LNCaP clone FGC (cell line): ENCODE measurements at regions not wholly inside any gene's neighbourhood (a gene's known extent, or its start where the extent isn't known, plus 50 kb on each side); places are given as distances from the start of the nearest gene placed in this dataset.
A peak's percentile ranks its signal among the peaks of the same experiment; 100 is the strongest.
"Not testable (repeated sequence)": the region's sequence is repeated elsewhere in the genome, so short reads cannot be mapped to it uniquely, and the experiment has no call there.

Source experiments
- DNase-seq: peaks from one replicate; pipeline ENCODE4 v3.0.0-alpha.2; 2011; ENCODE audit warnings: low read depth
- H3K4me3 ChIP-seq: 2 replicates; pipeline ENCODE4 v1.5.1; 2011; ENCODE audit warnings: mild to moderate bottlenecking, low read depth, low read length, control low read depth
- TF ChIP-seq, protein P1 (sequence below): IDR thresholded peaks from 2 replicates; pipeline ENCODE4 v1.5.1; 2012; ENCODE audit warnings: mild to moderate bottlenecking; ENCODE audit not compliant: control insufficient read depth, insufficient read depth; ENCODE audit errors: extremely low read depth

DNA sequence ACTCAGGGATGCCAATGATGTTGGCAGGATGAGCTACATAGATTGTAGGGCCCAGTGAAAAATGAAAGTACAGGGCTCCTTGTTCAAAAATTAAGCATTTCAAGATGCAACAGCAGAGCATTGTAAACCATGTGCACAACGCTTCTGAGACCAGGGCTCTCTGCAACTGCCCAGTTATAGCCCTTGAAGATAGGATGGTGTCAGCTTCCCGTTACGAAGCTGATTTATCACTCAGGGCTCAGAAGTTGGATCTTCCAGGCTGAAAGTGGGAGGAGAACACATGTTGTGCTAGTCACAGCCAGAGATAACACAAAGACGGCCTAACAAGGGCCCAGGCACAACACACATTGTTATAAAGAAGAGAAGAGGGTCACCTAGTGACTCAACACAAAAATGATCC is 466.7 kb downstream of the TUBA3C start:
- TF ChIP-seq, protein P1, sequence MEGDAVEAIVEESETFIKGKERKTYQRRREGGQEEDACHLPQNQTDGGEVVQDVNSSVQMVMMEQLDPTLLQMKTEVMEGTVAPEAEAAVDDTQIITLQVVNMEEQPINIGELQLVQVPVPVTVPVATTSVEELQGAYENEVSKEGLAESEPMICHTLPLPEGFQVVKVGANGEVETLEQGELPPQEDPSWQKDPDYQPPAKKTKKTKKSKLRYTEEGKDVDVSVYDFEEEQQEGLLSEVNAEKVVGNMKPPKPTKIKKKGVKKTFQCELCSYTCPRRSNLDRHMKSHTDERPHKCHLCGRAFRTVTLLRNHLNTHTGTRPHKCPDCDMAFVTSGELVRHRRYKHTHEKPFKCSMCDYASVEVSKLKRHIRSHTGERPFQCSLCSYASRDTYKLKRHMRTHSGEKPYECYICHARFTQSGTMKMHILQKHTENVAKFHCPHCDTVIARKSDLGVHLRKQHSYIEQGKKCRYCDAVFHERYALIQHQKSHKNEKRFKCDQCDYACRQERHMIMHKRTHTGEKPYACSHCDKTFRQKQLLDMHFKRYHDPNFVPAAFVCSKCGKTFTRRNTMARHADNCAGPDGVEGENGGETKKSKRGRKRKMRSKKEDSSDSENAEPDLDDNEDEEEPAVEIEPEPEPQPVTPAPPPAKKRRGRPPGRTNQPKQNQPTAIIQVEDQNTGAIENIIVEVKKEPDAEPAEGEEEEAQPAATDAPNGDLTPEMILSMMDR: no peak
- no peak overlapping the region for H3K4me3 ChIP-seq
- no peak for DNase-seq

DNA sequence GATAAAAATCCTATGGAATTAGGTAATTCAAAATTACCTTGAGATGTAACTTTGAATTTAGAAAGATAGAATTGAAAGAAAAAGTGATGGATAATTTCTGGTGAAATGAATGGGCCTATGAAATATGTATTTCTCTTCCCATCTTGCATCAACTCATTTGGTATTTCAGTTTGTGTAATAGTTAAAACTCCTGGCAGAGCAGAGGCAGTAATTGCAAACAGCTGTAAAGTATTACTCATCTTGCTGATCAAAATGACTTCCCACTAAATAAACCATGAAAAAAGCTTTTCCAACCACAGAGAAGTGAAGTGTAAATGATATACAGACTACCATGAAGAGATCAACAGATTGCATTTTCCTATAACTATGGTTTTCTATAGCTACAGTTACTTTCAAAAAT is 471.0 kb downstream of the TUBA3C start:
- not testable (repeated sequence) for DNase-seq

DNA sequence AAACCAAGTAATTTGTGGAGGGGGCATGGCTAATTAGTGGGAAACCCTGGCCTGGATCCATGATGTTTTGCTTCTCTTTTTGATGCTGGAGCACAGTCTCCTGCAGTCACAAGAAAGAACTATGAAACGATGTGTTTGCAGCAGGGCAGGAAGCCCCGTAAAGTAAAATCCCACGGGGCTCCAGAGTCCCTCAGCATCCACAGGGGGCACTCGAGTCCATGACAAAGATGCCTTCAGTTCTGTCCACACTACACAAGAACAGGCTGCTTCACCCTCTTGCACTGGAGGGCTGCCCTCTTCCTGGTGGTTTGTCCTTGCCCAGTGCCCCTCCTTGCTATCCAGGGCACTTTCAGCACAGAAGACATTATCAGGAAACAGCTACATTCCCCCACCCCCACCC is 475.1 kb downstream of the TUBA3C start:
- DNase-seq, H3K4me3 ChIP-seq: not testable (repeated sequence)
- TF ChIP-seq, protein P1: peak; percentile 30; the same call in 1 of the 2 replicates

More for the DNA sequence above, 471.0 kb downstream of the TUBA3C start:
- H3K4me3 ChIP-seq: not testable (repeated sequence)

DNA sequence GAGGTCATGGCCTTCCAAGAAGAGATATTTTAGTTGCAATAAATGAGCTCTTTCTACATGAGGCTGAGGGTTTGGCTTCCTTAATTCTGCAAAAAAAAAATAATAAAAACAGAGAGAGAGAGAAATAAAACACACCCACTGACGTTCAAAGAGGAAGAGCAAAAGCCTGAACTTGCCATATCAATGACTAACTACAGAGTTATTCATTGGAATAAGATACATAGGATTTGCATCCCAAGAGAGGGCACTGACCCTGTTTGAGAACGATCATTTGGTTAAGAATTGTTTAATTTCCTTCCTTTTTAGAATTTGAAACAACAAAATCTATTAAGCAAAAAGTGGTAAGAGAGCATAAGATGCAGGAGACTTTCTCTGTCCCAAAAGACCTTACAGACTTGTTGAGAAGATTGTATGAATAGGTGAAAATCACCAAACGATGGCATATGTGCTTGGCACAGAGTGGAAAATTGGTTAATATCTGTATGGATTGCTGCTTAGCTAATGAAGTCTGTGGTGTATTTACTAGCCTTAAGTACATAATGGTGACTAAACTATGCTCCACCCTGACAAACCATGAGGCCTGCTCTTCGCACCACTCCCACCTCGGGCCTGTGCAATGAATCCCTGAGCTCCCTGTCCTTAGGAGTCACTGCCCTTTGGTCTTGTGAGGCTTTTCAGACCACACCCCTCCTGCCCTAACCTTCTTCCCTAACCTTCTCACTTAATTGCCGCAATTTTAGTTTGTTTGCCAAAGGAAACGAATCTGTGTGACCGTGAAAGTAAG is 479.0 kb downstream of the TUBA3C start:
- DNase-seq, H3K4me3 ChIP-seq: not testable (repeated sequence)

DNA sequence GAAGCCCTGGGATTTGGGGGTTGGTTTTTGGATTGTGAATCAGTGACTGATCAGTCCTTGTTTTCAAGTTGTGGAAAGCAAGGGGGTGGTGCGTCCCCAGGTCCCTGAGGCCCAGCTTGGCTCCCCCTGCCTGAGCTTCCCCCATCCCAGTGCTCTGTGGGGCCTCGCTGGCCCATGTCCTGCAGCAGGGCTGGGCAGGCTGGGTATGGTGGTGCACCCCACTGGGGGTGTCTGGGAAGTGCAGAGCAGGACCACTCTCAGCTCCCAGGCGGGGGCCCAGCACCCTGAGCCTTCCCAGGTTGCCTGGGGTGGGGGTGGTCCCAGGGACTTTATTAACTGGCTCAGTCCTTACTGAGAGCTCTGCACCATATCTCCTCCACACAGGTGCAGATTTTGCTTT is 483.3 kb downstream of the TUBA3C start:
- H3K4me3 ChIP-seq, DNase-seq: not testable (repeated sequence)

DNA sequence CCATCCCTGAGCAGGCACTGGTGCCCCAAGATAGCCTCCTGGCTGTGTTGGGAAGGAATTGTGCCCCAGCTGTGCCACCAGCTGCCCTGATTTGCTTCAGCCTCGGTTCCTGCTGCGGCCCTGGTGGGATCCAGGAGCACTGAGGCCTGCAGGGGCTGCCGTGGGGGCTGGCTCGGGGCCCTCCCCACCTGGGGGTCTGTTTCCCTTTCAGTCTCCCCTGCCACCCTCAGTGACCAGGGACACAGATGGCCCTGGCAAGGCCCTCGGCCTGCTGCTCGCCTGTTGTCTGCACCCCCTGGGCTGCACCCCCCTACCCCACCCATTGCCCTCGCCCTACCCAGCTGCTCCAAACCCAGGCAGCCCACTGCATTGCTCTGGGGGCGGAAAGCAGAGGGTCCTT is 483.8 kb downstream of the TUBA3C start:
- H3K4me3 ChIP-seq, DNase-seq: not testable (repeated sequence)

DNA sequence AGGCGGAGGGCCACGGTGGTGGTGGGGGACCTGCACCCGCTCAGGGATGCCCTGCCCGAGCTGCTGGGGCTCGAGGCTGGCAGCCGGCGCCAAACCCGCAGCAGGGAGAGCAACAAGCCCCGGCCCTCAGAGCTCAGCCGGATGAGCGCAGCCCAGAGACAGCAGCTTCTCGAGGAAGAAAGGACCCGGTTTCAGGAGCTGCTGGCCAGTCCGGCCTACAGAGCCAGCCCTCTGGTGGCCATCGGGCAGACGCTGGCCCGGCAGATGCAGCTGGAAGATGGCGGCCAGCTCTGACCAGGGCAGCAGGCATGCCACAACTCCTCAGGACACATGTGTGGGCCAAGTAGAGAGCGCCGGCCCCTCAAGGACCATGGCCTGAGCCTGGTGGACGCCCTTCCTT is 484.4 kb downstream of the TUBA3C start:
- not testable (repeated sequence) for H3K4me3 ChIP-seq, DNase-seq

DNA sequence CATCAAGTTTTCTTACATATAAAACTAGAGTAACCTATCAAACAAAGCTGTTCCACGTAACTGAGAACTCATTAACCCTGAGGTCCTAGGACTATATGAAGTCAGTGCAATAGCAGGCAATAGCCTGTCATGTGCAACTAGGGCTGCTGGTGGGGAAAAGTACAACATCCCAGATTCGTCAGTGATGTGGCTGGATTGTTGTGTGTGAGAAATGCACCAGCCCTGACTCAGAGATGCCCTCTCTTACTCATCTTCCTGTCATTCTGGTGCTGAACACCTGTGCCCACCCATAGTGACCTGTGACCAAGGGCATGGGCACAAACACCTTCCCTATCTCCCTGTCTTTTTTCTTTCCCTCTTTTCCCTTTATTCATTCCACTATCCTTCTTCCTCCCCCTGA is 504.2 kb downstream of the TUBA3C start:
- DNase-seq, H3K4me3 ChIP-seq: not testable (repeated sequence)

DNA sequence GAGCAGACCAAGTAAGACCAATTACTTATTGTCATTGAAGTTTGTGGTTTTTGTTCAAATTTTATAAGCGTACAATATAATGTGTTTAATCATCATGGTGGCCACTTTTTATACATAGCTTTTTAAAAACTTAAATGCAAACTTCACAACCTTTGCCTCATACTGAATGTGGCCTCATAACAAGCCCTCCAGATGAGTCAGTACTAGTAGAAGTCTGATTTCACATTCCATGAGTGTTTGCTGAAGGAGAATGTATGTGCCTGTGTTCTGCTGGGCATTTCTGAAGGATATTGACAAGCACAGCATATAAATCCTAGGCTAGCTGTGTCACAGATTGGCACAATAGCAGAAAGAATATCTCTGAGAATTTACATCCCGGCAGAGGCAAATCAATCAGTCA is 506.4 kb downstream of the TUBA3C start:
- DNase-seq, H3K4me3 ChIP-seq: not testable (repeated sequence)

DNA sequence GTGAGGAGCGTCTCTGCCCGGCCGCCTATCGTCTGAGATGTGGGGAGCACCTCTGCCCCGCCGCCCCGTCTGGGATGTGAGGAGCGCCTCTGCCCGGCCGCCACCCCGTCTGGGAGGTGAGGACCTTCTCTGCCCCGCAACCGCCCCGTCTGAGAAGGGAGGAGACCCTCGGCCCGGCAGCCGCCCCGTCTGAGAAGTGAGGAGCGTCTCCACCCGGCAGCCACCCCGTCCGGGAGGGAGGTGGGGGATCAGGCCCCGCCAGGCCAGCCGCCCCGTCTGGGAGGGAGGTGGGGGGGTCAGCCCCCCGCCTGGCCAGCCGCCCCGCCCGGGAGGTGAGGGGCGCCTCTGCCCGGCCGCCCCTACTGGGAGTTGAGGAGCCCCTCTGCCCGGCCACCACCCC is 507.8 kb downstream of the TUBA3C start:
- not testable (repeated sequence) for H3K4me3 ChIP-seq, DNase-seq

DNA sequence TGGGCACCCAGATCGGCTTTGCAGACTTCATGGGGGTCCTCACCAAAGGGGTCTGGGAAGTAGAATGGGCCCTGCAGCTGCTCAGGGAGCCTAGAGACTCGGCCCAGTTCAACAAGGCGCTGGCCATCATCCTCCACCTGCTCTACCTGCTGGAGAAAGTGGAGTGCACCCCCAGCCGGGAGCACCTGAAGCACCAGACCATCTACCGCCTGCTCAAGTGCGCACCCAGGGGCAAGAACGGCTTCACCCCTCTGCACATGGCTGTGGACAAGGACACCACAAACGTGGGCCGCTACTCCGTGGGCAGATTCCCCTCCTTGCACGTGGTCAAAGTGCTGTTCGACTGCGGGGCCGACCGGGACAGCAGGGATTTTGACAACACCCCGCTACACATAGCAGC is 515.0 kb downstream of the TUBA3C start:
- DNase-seq, H3K4me3 ChIP-seq: not testable (repeated sequence)

DNA sequence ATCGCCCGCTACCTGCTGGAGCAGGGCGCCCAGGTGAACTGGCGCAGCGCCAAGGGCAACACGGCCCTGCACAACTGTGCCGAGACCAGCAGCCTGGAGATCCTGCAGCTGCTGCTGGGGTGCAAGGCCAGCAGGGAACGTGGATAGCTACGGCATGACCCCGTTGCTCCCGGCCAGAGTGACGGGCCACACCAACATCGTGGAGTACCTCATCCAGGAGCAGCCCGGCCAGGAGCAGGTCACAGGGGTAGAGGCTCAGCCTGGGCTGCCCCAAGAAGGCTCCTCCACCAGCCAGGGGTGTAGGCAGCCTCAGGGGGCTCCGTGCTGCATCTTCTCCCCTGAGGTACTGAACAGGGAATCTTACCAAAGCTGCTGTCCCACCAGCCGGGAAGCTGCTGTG is 515.9 kb downstream of the TUBA3C start:
- H3K4me3 ChIP-seq, DNase-seq: not testable (repeated sequence)

DNA sequence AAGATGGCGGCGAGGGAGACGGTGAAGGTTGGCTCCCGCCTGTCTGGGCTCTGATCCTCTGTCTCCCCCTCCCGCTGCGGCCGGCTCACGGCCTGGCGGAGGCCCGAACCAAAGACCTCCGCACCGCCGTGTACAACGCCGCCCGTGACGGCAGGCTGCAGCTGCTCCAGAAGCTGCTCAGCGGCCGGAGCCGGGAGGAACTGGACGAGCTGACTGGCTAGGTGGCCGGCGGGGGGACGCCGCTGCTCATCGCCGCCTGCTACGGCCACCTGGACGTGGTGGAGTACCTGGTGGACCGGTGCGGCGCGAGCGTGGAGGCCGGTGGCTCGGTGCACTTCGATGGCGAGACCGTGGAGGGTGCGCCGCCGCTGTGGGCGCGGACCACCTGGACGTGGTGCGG is 516.5 kb downstream of the TUBA3C start:
- not testable (repeated sequence) for DNase-seq, H3K4me3 ChIP-seq

DNA sequence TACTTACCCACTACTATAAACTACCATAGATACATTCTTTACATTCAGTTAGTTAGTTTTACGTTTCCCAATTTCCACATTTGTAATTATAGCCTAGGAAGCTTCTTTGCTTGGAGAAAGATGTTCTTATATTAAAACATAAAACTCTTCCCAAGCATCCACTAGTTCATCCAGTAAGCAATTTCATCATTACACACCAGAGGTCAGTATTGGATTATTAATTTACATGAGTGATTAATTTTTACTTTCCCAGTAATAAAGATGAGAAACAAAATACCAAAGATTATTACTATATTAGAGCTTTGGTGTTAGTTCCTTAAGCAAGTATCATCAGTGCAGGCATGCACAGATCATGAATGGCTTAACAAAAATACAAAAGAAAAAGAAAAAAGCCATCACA is 518.4 kb downstream of the TUBA3C start:
- DNase-seq, H3K4me3 ChIP-seq: not testable (repeated sequence)
